ENCODE measurements at regions not wholly inside any gene's neighbourhood (a gene's known extent, or its start where the extent isn't known, plus 50 kb on each side); places are given as distances from the start of the nearest gene placed in this dataset.

- TF ChIP-seq SPI1 (IDR thresholded peaks at IDR 0.05; ENCODE audit: borderline replicate concordance, insufficient read depth, low read depth, low read length), result no peak
- no peak for TF ChIP-seq CBX3 (IDR thresholded peaks at IDR 0.05; ENCODE audit: borderline replicate concordance, low read depth)
- no peak for TF ChIP-seq GATAD2B (conservative IDR thresholded peaks at IDR 0.05; ENCODE audit: low read depth)
- TF ChIP-seq CBFB (IDR thresholded peaks at IDR 0.05; ENCODE audit: low read depth), result no peak
- TF ChIP-seq BRCA1 (IDR thresholded peaks at IDR 0.05; ENCODE audit: low read depth, low read length), result no peak
- TF ChIP-seq TCF3 (IDR thresholded peaks at IDR 0.05; ENCODE audit: borderline replicate concordance, insufficient read depth, low read depth, low read length), result no peak
- no peak for TF ChIP-seq HDAC6 (IDR thresholded peaks at IDR 0.05; ENCODE audit: unreplicated experiment)
- TF ChIP-seq ZNF384 (IDR thresholded peaks at IDR 0.05; ENCODE audit: borderline replicate concordance, low read depth, low read length), result no peak
These were observed 1740.5 kb upstream of the AGA start (continued) for GRCh38 chr4:179182741-179183140.

GRCh38 chr4:179195887-179196286 is 1753.7 kb upstream of the AGA start:
- FAIRE-seq (no peak), DNase-seq (ENCODE audit: low read depth, low spot score) (no peak), ATAC-seq (no peak)
- no peaks in the 10 kb centered on the region for H3K79me2 ChIP-seq (ENCODE audit: control insufficient read depth, insufficient read depth, low read length)
- RAD21 ChIA-PET (ENCODE audit: unreplicated experiment), result no interaction called here
- WGBS (ENCODE audit: insufficient coverage, insufficient replicate concordance, low lambda C conversion rate, missing lambda C conversion rate), result 4% methylated on average over 2 of the region's 2 CpGs
- POLR2A ChIA-PET, result no interaction called here
- CTCF ChIA-PET, result no interaction called here
- no peaks in the 10 kb centered on the region for H4K20me1 ChIP-seq (ENCODE audit: control insufficient read depth, insufficient read depth)
- H3K27me3 ChIP-seq (replicated peaks in 1 of 2; ENCODE audit: control insufficient read depth in 2 of 2, insufficient read depth in 2 of 2, low read length in 1 of 2), result no peaks in the 10 kb centered on the region
- H3K9ac ChIP-seq (ENCODE audit: control insufficient read depth, insufficient read depth, low read length), result no peak overlapping the region
- no TSS peak for BruUV-seq (replicated peaks)
- TF ChIP-seq IKZF2 (IDR thresholded peaks at IDR 0.05), result no peak
- no peak for TF ChIP-seq RFX5 (IDR thresholded peaks at IDR 0.05; ENCODE audit: low read depth, low read length)
- no peak for TF ChIP-seq FOS (IDR thresholded peaks at IDR 0.05; ENCODE audit: borderline replicate concordance, extremely low read depth, insufficient read length)
- no peak for TF ChIP-seq EED (IDR thresholded peaks at IDR 0.05; ENCODE audit: low read depth)
- no peak overlapping the region for H3K4me3 ChIP-seq
- no peak overlapping the region for H3K27ac ChIP-seq (ENCODE audit: control insufficient read depth, insufficient read depth)
- H3K4me1 ChIP-seq (ENCODE audit: control insufficient read depth, insufficient read depth, low read length), result no peaks in the 10 kb centered on the region
- intact Hi-C loops (cut with micrococcal nuclease; ENCODE audit: unreplicated experiment), result no loop called here
- H3K4me2 ChIP-seq (ENCODE audit: control insufficient read depth, insufficient read depth), result no peak overlapping the region
- in situ Hi-C loops (cut with MboI), result no loop called here
- no peak overlapping the region for H2AFZ ChIP-seq (ENCODE audit: control insufficient read depth, low read depth, low read length)
- H3K9me3 ChIP-seq (replicated peaks; ENCODE audit: control insufficient read depth, insufficient read depth, low read length), result no peaks in the 10 kb centered on the region
- no peaks in the 10 kb centered on the region for H3K36me3 ChIP-seq (ENCODE audit: control insufficient read depth in 2 of 2, insufficient read depth in 2 of 2, low read length in 1 of 2)
- SMC1A ChIA-PET (ENCODE audit: uncharacterized antibody, unreplicated experiment), result interaction anchor here (1.0 kb wide), 1 partner anchor 13 kb away, joined by 6 read pairs; no protein-coding TSS in a partner anchor

All from GM12878 (cell line).